Neural progenitor cell (in vitro differentiated cells): ENCODE measurements at regions not wholly inside any gene's neighbourhood (a gene's known extent, or its start where the extent isn't known, plus 50 kb on each side); places are given as distances from the start of the nearest gene placed in this dataset.

ENCODE experiments used
- EZH2 ChIP-seq: fragments of 200-600 bp; sonication (generic); IDR thresholded peaks from 2 replicates; pipeline ENCODE4 v1.6.1; 2017; ENCODE audit warnings: antibody characterized with exemption, mild to moderate bottlenecking, moderate library complexity
- EZH2phosphoT487 ChIP-seq: fragments of 200-600 bp; sonication (generic); IDR thresholded peaks from 2 replicates; pipeline ENCODE4 v1.6.1; 2017; ENCODE audit warnings: antibody characterized with exemption
- TF ChIP-seq, protein P1 (sequence below): fragments of 200-600 bp; sonication (generic); IDR thresholded peaks from 2 replicates; pipeline ENCODE4 v1.5.1; 2017; ENCODE audit warnings: antibody characterized with exemption, mild to moderate bottlenecking

DNA sequence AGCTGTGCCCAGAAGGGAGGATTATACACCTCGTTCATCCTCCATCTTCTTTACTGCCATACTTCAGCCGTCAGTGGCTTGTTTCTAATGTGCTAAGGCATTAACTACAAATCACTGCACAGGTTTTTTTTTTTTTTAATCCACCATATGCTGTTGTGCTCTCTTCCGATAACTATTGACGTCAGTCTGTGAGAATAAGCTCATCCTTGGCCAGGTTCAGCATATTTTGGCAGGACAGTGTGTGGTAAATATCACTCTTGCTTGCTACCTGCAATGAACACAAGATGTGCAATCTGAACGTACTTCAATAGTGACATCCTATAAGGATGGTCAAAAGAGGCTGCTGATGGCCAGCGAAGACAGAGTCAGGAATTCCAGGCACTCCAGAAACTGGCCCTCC is 2030.7 kb upstream of the PCDH20 start:
- TF ChIP-seq, protein P1, sequence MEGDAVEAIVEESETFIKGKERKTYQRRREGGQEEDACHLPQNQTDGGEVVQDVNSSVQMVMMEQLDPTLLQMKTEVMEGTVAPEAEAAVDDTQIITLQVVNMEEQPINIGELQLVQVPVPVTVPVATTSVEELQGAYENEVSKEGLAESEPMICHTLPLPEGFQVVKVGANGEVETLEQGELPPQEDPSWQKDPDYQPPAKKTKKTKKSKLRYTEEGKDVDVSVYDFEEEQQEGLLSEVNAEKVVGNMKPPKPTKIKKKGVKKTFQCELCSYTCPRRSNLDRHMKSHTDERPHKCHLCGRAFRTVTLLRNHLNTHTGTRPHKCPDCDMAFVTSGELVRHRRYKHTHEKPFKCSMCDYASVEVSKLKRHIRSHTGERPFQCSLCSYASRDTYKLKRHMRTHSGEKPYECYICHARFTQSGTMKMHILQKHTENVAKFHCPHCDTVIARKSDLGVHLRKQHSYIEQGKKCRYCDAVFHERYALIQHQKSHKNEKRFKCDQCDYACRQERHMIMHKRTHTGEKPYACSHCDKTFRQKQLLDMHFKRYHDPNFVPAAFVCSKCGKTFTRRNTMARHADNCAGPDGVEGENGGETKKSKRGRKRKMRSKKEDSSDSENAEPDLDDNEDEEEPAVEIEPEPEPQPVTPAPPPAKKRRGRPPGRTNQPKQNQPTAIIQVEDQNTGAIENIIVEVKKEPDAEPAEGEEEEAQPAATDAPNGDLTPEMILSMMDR = no peak
- TF ChIP-seq EZH2 (no peak), EZH2phosphoT487 (no peak)
